Body of pancreas (tissue), 4 donors: ENCODE measurements at regions not wholly inside any gene's neighbourhood (a gene's known extent, or its start where the extent isn't known, plus 50 kb on each side); places are given as distances from the start of the nearest gene placed in this dataset.

Experiments
- CTCF ChIP-seq, 7 experiments: fragments of 450-650 bp in 4 of 7; fragments of 200-600 bp in 3 of 7; sonication (generic) in 3 of 7; IDR thresholded peaks; one replicate each; pipeline ENCODE4 v1.5.1; 2016 to 2019; ENCODE audit warnings: antibody characterized with exemption in 7 of 7
- POLR2A ChIP-seq, 3 donors: fragments of 450-650 bp; IDR thresholded peaks; one replicate each; pipeline ENCODE4 v1.6.1; 2016; ENCODE audit warnings: antibody characterized with exemption in 3 of 3, mild to moderate bottlenecking in 2 of 3

- TF ChIP-seq CTCF (IDR thresholded peaks at IDR 0.05): no peak
- TF ChIP-seq POLR2A (IDR thresholded peaks at IDR 0.05): no peak
Measured at GRCh38 chr5:56659971-56660370, 155.4 kb upstream of the MAP3K1 start.
